Fibroblast of peridontal ligament (primary cell): ENCODE measurements at regions not wholly inside any gene's neighbourhood (a gene's known extent, or its start where the extent isn't known, plus 50 kb on each side); places are given as distances from the start of the nearest gene placed in this dataset.

ENCODE experiments used
- DNase-seq: peaks from one replicate; pipeline ENCODE4 v3.0.0-alpha.2; 2010; ENCODE audit errors: extremely low read depth

DNA sequence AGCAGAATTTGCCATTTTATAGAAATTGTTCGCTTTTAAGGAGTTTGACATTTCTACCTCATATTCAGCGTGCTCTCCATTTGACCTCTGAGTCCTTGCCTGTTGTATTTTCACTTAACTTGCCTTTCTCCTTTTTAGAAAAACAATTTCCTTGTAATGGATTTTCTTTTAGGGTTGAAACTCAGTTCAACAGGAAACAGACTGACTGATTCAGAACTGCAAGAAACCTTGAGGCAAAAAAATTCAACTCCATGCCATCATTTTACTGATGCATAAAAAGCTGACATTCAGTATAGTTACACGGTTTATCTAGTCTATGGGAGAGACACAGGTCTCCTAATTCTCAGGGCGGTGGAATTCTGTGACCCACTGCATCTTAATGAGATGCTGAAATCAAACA is 59.8 kb downstream of the MRPS30 start:
- no peak for DNase-seq

DNA sequence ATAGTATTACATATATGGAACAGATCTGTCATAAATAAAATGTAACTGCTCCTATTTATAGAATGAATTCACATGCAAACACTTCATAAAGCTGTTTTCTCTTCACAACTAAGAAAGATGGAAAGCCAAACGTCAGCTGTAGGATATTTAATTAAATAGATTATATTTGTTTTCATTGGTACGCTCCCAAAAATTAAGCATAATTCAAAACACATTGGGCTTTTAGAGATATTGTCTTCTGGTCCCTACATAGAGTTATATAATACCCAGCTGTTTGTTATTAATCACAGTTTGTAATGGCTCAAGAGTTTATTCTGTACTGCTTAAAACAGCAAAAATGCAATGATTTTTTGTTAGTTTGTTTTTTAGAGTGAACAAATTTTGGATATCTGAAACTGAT is 61.2 kb downstream of the MRPS30 start:
- no peak for DNase-seq

DNA sequence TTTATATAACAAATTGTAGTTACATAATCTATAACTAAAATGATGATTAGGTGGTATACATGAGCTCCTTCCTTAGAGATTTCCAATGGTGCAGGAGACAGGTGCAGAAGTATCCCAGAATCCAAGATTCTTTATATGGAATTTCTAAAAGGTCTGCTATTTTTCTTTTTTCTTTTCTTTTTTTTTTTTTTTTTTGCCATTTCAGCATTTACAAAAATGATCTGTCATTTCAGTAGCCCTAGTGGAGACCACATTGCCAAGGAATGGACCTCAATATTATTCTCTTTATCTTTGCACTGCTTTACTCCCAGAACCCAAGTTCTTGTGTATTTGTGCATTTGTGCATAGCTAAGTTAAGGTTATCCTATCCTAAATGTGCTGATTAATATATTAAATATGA is 61.7 kb downstream of the MRPS30 start:
- DNase-seq, result no peak

DNA sequence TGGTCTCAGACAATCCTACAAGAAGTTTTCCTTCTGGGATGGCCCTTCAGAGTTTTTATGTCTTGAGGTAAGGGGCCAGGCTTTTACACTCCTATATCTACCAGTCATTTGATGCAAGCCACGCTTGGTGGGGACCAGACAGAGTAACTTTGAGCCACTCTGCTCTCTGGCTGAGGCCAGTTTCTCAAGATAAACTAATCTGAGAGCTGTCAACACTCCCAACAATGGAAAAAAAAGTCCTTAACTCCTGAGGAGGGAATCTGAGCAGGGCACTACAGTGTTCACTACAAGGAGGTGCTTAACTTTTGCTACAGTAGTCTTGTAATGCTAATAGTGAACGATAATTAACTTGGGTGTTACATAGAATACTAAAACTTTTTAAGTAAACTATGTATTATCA is 62.7 kb downstream of the MRPS30 start:
- no peak for DNase-seq

DNA sequence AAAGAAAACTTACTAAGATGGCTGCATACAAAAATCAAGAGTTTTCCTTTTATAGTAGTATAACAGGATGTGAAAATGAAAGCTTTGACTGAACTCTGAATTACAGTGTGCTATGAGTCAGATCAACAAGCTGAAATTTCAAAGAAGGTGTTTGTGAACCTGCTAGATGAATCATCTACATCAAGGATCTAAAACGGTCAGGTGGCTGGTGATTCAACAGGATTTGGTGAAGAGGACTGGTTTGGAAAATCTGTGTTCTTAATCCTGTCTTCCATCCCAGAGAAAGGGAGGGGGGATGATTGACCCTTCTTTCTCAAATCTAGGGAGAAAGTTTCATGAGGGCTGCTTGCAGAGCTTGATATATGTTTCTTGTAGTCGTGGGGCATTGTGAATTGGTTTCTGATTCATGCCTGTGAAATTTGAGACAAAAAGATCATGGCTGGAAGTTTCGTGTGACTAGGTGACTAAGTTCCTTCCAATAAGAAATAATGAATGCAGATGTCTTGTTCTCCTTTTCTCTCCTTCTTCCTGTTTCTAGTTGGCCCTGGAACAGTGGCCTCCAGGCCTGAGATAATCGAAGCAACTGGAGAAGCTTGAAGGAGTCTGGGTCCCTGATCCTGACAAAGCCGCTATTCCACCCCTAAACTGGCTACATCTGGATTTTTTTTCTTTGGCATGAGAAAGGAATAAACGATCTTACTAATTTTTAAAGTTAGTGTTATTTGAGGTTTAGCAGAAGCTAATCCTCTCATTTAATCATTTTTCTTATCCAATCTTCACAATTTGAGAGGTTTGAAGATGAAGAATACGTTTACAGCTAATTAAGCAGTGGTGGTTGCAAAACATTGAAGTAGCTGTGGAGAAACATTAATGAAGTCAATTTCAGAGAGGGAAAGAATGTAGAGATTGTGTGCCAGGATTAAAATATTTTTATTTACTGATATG is 67.2 kb downstream of the MRPS30 start:
- peak; percentile 3 for DNase-seq

DNA sequence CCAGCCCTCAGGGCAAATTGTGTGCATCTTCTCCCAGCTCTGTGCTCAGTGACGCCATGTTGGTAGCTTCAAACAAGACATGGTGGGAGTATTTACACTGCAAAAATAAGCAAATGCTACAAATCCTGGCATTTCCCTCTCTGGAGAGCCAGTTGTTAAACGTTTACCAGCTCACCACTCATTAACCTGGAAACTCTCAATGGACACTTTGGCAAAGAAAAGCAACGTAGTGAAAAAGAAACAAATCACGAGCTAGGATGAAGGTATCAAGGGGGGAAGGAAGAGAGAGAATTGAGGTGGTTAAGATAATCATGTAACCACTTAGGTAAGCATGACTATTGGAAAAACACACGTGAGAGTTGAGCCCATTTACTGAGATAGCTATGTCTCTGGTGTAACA is 72.5 kb downstream of the MRPS30 start:
- no peak for DNase-seq

DNA sequence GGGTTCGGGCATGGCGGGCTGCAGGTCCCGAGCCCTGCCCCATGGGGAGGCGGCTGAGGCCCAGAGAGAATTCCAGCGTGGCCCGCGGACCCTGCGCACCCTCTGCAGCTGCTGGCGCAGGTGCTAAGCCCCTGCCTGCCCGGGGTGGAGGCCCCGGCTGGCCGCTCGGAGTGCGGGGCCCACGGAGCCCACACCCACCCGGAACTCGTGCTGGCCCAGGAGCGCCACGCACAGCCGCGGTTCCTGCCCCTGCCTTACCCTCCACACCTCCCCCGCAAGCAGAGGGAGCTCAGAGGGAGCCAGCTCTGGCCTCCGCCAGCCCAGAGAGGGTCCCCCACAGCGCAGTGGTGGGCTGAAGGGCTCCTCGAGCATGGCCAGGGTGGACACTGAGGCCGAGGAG is 75.3 kb downstream of the MRPS30 start:
- DNase-seq, result no peak

DNA sequence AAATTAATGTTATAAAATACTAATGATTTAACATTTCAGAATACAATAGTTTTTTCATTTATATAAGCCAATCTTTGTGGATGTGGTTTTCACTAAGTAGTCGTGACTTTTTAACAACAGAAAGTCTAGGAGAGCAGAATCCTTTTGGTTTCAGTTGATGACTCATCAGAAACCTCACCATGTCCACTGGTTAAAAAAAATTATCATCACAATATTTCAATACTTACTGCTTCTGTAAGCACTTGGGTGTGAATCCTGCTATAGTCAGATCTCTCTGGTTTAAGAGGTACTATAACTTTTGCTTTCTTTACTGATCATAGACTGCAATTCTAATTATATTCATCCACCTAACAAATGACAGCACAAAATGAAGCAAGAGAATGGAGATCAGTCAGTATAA is 77.2 kb downstream of the MRPS30 start:
- DNase-seq, result no peak

DNA sequence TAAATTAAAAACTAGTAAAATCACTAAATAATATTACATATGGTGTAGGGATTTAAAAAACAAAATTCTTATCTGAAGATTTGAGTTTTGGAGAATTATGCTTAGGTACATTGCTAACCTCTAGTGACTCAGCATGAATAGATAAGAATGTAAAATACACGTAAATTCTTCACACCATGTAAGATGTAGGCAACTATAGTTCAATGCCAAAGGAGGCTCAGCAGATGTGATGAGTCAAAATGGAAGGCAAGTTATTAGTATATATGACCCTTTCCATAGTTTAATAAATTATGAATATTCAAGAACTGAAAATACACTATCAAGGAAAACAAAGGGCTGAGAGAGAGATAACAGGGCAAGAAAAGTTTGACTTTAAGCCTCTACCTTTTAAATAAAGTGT is 79.0 kb downstream of the MRPS30 start:
- no peak for DNase-seq

DNA sequence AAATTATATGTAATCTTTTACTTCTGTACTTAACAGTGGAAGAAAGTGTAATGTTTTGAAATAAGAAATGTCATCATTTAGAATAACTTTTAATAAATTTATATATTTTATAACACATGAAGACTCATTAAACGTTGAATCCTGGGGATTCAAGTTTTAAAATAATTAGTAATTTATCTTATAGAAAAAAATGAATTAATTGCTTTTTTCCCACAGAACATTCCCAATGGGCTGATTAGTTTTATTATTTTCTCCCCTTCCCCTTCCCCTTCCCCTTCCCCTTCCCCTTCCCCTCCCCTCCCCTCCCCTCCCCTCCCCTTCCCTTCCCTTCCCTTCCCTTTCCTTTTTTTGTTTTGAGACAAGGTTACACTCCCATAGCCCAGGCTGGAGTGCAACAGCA is 79.7 kb downstream of the MRPS30 start:
- no peak for DNase-seq

DNA sequence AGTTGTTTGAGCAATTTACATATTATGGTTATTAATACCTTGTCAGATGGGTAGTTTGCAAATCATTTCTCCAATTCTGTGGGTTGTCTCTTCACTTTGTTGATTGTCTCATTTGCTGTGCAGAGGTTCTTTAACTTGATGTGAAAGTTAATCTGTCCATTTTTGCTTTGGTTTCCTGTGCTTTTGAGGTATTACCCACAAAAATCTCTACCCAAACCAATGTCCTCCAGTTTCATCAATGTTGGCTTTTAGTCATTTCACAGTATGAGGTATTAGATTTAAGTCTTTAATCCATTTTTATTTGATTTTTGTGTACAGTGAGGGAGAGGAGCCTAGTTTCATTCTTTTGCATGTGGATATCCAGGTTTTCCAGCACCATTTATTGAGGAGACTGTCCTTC is 82.4 kb downstream of the MRPS30 start:
- DNase-seq, result no peak

DNA sequence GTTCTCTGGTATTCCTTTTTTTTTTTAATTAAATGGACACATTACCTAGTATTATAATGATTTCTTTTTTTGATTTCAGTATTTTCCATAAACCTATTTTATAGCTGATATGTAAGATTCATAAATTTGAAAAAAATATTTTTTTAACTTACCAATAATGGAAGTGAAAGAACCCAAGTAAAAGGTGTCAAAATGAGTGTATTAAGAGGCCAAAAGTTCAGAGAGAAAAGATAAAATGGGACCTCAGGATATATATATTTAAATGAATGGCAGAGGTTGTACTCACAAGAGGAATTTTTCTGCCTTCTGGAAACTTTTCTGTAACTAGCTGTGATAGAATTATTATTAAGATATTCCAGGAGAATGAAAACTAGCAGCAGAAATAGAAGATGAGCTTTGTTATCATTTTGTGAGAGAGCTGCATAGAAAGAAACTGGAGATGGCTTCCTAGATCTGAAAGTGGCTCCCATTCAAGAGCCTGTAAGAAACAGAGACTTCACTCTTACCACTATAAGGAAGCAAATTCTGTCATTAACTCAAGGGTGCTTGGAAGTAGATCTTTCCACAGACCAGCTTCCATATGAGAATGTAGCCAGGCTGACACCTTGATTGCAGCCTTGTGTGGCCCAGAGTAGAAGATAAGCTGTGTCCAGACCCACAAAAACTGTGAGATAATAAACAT is 91.7 kb downstream of the MRPS30 start:
- no peak for DNase-seq

DNA sequence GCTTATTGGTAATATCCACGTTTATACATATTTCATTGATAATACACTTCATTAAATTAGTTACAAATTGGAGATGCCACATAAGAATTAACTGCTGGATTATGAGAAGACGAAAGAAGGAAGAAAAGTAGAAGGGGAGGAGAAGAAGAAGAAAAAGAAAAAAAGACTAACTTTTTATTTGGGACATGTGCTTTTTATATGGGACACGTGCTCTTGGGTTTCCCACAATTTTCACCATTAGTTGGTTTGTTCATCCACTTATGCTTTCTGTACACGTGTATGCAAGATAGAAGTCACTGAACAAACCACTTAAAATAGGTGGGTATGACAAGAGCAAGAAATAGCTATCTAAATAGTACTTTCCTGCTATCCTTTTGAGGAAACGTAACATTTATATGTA is 98.6 kb downstream of the MRPS30 start:
- DNase-seq, result no peak

DNA sequence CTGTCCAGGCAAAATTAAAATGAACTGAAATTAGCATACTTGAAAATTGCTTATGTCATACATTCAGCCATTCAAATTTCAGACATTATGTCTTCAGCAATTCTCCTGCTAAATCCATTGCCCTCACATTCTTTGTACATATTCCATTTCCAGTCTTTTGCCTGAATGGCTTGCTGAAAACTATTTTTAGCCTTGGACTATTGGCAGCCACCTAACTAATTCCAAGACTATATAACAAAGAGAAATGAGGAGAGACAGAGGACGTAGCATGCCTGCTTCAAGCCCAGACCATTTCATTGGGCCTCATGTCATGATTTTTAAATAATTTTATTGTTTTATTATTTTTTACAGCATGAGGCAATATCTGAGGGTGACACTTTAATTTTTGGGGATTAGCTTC is 100.3 kb downstream of the MRPS30 start:
- DNase-seq, result no peak

DNA sequence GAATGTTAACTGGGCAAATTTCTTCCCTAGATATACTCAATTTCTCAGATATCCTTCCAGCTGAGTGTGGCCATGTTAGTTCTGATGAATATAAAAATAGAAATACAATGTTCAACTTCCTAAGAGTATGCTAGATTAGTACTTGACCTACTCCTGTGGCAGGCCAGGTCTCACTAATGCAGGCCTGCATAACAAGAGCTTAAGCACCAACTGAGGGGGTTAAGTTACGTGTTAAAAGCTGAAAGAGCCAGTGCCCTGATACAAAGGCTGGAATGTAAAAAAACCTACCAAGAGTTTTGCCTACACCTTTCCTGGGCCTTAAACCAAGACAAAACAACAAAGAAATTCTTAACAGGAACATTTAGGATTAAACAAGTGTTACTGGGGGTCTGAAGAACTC is 102.8 kb downstream of the MRPS30 start:
- DNase-seq, result no peak

DNA sequence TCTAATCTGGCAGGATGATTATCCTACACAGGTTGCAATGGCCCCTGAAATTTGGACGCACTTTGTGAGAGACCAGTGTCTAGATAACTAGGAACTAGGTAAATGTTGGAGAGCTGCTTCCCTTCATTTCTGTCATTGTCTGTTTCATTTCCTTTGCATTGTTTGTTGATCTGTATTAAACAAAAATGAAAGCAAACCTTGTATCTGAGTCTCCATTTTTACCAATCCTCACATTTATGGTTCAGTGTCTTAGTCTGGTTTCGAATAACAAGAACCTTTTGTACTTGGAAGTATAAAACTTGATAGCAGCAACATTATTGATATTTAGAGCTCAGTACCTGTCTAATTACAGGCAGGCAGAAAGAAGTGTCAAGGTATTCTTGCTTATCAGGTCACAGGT is 105.5 kb downstream of the MRPS30 start:
- DNase-seq, result no peak

DNA sequence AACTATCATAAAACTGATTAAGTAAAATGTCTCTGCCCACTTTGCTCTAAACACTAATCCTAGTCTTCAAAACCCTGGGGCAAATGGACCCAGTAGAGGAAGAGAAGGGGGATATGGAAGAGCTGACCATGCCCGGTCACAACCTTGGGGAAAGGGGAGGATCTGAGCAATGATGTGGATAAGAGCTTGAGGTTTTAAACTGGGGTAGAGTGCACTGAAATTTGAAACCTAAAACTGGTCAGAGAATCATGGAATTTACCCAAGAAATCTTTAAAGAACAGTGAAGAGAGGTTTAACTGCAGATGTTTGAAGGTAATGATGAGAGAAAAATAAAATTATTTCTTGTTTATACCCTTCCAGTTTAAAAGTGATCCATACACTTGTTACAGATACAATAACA is 110.8 kb downstream of the MRPS30 start:
- no peak for DNase-seq

DNA sequence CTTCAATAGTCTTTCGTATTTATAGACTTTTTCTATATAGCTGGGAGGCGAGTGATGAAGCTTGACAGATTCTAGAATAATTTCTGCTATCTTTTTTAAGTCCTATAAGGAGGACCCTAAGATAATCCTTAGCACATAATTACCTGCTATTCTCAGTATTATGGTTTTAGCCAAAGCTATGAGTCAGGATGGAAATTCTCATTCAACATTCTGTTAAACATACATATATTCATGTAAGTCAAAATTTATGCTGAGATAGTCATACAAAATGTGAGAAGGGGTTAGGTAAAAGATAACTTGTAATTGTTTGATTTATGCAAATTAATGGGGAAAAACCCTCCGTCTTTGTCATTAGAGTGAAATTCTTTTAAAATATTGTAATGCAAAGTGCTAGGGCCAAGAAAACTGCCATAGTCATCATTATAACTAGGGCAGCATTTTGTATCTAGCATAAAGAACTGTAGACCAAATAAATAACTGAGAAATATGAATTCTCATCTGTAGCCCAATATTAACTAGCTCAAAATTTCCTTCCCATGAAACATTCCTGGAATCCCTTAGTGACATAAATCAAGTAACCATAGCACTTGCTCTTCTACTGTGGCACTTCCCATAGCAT is 118.5 kb downstream of the MRPS30 start:
- DNase-seq, result no peak

DNA sequence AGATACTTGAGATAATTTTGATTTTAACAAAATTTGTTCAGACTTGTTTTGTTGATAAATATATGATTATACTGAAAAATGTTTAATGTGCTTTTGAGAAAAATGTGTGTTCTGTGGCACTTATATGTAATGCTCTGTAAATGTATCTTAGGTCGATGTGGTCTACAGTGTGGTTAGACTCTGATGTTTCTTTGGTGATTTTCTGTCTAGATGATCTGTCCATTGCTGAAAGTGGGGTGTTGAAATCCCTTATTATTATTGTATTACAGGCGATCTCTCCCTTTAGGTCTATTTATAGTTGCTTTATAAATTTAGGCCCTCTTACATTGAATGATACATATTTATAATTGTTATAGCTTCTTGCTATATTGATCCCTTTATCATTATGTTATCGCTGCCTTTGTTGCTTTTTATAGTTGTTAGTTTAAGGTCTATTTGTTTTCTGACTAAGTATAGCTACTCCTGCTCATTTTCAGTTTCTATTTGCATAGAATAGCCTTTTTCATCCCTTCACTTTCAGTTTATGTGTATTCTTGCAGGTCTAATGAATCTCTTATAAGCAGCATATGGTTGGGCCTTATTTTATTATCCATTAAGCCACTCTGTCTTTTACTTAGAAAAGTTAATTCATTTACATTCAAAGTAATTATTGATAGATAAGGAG is 124.3 kb downstream of the MRPS30 start:
- no peak for DNase-seq

DNA sequence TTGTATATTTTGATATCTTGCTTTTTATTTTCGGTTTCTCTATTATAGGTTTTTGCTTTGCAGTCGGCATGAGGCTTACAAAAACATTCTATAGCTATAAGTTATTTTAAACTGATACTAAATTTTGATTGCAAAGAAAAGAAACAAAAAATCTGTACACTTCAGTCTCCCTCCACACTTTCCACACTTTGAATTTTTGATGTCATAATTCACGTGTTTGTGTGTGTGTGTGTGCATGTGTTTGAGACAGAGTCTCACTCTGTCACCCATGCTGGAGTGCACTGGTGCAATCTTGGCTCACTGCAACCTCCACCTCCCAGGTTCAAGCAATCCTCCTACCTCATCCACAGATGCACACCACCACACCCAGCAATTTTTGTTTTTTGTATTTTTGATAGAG is 124.9 kb downstream of the MRPS30 start:
- DNase-seq, result no peak

DNA sequence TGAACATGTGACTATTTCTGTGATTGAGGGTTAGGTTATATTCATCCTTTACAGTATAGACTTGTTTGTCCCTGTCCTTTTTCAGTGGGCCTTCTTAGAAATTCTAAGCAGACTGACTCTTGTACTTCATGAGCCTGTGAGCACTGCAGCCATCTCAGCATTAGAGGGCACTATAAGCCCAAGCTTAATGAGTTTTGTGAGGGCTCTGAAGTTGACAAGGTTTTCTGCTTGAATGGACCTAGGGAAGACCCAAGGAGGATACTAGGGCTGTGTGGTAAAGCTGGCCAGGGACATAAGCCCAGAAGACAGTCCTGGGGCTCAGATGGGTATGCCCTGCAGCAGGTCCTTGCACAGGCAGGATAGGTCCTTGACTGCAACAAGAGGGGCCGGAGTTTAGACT is 126.5 kb downstream of the MRPS30 start:
- peak; percentile 1 for DNase-seq

DNA sequence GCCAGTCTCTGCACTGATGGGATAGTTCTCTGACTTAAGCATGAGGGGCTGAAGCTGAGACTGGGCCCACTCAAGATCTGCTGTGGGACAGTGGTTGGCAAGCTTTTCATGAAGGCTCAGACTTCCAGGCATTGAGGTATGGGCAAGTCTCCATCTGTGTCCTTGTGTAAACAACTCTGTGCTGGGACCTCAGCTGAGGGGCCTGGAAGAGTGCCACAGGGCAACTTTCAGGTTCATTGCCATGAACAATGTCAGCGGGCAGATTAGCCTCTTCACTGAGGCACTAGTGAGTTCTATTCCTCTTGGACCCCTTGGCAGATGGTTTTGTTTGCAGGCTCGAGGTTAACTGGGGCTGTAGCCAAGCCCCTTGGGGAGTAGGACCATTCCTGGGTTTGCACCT is 127.1 kb downstream of the MRPS30 start:
- DNase-seq, result no peak
